GM19328 (cell line): ENCODE measurements at regions not wholly inside any gene's neighbourhood (a gene's known extent, or its start where the extent isn't known, plus 50 kb on each side); places are given as distances from the start of the nearest gene placed in this dataset.
"Not testable (repeated sequence)": the region's sequence is repeated elsewhere in the genome, so short reads cannot be mapped to it uniquely, and the experiment has no call there.

Experiments
- ATAC-seq: cut with Tn5 transposase; IDR thresholded peaks from one replicate; pipeline ENCODE4 v1.9.1; 2021; ENCODE audit warnings: mild to moderate bottlenecking, moderate library complexity; ENCODE audit not compliant: unreplicated experiment

GRCh38 chr4:49153011-49153410 is 166.9 kb downstream of the CWH43 start:
- not testable (repeated sequence) for ATAC-seq

- ATAC-seq = peak; percentile 63
These were observed 168.4 kb downstream of the CWH43 start for GRCh38 chr4:49154308-49155103.

DNA sequence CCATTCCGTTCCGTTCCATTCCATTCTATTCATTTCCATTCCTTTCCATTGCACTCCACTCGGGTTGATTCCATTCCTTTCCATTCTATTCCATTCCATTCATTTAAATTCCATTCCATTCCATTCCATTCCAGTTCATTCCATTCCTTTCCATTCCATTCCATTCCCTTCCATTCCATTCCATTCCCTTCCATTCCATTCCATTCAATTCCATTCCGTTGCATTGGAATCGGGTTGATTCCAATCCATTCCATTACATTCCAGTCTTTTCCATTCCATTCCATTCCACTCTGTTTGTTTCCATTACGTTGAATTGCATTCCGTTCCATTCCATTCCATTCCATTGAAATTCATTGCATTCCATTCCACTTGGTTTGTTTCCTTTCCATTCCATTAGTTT is 169.2 kb downstream of the CWH43 start:
- not testable (repeated sequence) for ATAC-seq

DNA sequence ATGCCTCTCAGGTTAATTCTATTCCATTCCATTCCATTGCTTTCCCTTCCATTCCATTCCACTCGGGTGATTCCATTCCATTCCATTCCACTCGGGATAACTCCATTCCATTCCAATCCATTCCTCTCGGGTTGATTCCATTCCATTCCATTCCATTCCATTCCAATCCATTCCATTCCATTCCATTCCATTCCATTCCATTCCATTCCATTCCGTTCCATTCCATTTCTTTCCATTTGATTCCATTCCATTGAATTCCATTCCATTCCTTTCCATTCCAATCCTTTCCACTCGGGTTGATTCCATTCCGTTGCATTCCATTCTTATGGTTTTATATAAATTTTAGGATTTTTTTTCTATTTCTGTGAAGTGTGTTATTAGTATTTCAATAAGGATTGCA is 170.2 kb downstream of the CWH43 start:
- not testable (repeated sequence) for ATAC-seq

DNA sequence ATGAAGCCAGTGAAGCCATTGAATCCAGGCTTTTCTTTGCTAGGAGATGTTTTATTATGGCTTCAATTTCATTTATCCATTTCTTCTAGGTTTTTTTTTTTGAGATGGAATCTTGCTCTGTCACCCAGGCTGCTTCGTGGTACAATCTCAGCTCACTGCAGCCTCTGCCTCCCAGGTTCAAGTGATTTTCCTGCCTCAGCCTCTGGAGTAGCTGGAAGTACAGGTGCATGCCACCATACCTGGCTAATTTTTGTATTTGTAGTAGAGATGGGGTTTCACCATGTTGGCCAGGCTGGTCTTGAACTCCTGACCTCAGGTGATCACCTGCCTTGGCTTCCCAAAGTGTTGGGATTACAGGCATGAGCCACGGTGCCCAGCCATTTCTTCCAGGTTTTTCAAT is 171.6 kb downstream of the CWH43 start:
- ATAC-seq = not testable (repeated sequence)

GRCh38 chr4:49161111-49161541 is 175.1 kb downstream of the CWH43 start:
- not testable (repeated sequence) for ATAC-seq

DNA sequence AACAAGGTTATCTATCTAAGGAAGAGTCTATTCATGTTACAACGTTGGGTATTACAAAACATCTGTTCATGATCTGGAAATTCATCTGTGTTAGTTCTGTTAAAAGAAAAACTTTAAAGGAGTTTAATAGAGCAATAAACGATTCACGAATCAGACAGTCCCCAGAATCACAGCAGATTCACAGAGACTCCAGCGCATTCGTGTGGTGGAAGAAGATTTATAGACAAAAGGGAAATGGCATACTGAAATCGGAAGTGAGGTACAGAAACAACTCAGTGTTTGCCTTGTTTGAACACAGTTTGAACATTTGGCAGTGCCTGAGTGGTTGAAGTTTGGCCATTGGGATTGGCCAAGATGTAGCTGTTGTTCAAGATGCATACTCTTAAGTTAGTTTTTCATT is 178.8 kb downstream of the CWH43 start:
- not testable (repeated sequence) for ATAC-seq

DNA sequence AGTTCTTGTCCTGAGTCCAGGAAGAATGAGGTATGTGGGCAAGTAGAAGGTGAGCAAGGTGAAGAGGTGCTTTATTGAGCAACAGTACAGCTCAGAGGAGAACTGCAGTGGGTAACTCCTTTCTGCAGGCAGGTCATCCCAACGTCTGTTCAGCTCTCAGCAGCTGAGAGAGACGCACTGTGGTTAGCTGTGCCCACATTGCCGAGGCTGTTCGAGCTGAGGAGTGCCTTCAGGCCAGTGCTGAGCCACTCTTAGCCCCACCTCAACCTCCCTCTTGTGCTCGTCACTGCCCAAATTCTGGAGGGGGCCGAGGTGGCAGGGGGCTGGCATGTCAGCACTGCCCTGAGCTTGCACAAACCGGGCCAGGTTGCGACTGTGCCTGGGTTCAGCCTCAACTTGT is 191.8 kb downstream of the CWH43 start:
- not testable (repeated sequence) for ATAC-seq

- not testable (repeated sequence) for ATAC-seq
These were observed 195.0 kb downstream of the CWH43 start for GRCh38 chr4:49181088-49181487.

GRCh38 chr4:49211396-49212194 is 225.5 kb downstream of the CWH43 start:
- ATAC-seq = not testable (repeated sequence)

DNA sequence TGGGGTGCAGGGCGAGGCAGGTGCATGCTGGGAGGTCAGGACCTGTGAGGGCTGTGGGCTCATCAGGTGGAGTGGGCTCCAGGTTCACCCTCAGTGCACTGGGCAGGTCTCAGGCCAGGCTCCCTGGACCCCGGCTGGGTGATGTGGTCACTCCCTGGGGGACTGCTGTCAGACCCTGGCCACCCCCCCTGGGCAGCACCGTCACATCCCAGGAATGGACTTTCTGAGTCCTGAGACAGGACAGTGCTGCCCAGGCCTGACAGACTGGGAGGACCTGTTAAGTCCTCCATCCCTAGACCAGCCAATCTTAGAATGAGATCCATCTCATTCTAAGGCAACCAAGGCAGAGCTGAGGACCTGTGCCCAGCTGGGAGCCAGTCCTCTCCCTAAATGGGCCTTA is 227.2 kb downstream of the CWH43 start:
- ATAC-seq = not testable (repeated sequence)

DNA sequence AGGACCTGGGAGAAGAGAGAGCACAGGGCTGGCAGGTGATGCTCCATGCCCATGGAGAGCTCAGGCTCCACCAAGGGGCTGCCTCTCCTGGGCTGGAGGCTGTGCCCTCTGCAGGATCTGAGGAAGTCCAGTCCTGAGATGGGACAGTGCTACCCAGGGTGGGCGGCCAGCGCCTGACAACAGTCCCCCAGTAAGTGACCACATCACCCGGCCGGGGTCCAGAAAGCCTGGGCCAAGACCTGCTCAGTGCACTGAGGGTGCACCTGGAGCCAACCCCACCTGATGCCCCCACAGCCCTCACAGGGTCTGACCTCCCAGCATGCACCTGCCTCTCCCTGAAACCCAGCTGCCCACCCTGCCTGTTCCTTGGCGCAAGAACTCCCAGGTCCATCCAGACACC is 227.7 kb downstream of the CWH43 start:
- not testable (repeated sequence) for ATAC-seq

DNA sequence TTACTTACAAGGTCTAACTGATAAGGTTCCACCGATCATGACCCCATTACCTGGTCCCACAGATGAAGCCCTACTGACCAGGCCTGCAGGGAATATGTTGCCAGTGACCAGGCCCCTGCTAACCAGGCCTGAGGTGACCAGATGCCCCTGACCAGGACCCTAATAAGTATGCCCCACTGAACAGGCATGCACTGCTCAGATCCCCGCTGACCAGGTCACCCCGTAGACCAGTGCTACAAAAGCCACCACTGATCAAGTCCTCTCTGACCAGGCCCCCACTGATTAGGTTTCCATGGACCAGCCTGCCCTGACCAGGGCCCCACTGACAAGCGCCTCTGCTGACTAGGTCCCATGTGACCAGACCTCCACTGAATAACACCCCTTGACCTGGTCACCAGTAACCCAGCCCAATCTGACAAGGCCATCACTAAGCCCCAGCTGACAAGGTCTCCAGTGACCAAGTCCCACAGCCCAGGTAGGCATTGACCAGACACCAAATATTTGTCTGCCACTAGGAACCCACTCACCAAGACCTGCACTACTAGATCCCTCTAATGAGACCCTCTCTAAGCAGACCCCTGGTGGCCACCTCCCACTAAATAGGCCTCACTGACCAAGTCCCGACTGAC is 228.5 kb downstream of the CWH43 start:
- ATAC-seq = not testable (repeated sequence)

GRCh38 chr4:49215082-49215479 is 229.0 kb downstream of the CWH43 start:
- ATAC-seq = not testable (repeated sequence)

DNA sequence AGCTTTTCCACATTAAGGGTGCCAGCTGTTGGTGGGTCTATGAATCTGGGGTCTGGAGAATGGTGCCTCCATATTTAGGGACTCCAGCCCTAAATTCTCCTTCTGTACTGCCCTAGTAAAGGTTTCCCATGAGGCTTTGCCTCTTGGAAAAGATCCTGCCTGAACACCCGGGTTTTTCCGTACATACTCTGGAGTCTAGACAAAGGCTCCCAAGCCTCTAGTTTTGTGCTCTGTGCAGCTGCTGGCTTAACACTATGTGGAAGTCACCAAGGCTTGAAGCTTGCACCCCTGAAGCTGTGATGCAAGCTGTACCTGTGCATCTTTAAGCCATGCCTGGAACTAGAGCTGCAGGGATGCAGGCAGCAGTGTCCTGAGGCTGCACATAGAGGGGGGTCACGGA is 230.5 kb downstream of the CWH43 start:
- not testable (repeated sequence) for ATAC-seq

GRCh38 chr4:49217492-49217891 is 231.4 kb downstream of the CWH43 start:
- no peak for ATAC-seq

- not testable (repeated sequence) for ATAC-seq
These were observed 232.0 kb downstream of the CWH43 start for GRCh38 chr4:49218094-49218493.

GRCh38 chr4:49218931-49219330 is 232.9 kb downstream of the CWH43 start:
- ATAC-seq = not testable (repeated sequence)

DNA sequence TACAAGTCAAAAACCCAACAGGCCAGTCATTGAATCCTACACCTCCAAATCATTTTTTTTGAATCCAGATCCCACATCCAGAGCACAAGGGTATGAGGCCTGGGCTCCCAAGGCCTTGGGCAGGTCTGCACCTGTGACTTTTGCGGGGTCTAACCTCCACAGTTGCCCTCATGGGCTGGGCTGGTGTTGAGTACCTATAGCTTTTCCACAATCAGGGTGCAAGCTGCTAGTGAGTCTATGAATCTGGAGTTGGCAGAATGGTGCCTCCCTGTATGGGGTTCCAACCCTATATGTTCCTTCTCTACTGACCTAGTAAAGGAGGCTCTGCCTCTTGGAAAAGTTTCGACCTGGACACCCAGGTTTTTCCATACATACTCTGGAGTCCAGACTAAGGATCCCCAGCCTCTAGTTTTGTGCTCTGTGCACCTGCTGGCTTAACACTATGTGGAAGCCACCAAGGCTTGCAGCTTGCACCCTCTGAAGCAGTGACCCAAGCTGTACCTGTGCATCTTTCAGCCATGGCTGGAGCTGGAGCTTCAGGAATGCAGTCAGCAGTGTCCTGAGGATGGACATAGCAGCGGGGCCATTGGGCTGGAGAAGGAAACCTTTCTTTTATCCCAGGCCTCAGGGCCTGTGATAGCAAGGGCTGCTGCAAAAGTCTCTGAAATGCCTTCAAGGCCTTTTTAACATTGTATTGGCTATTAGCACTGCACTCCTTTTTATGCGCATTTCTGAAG is 233.6 kb downstream of the CWH43 start:
- not testable (repeated sequence) for ATAC-seq

GRCh38 chr4:49221209-49221608 is 235.1 kb downstream of the CWH43 start:
- ATAC-seq = no peak

GRCh38 chr4:49222810-49223209 is 236.7 kb downstream of the CWH43 start:
- not testable (repeated sequence) for ATAC-seq
